H9 (cell line): ENCODE measurements at regions not wholly inside any gene's neighbourhood (a gene's known extent, or its start where the extent isn't known, plus 50 kb on each side); places are given as distances from the start of the nearest gene placed in this dataset.

Experiments
- DNase-seq: peaks from one replicate; pipeline ENCODE4 v3.0.0-alpha.2; 2017
- H2AFZ ChIP-seq: one replicate; pipeline ENCODE4 v1.6.1; 2013; ENCODE audit warnings: mild to moderate bottlenecking, low read length, control low read depth, moderate library complexity
- H2AK5ac ChIP-seq: 2 replicates; pipeline ENCODE4 v1.6.1; 2013; ENCODE audit warnings: low read length, control low read depth, mixed read lengths; ENCODE audit not compliant: insufficient read length
- H2BK120ac ChIP-seq: one replicate; pipeline ENCODE4 v1.6.1; 2013; ENCODE audit warnings: low read depth, mild to moderate bottlenecking, low read length, control low read depth, inconsistent platforms; ENCODE audit not compliant: poor library complexity, severe bottlenecking
- H2BK12ac ChIP-seq: 2 replicates; pipeline ENCODE4 v1.6.1; 2013; ENCODE audit warnings: low read length, control low read depth, mixed read lengths, low read depth; ENCODE audit not compliant: insufficient read length
- H2BK15ac ChIP-seq: 2 replicates; pipeline ENCODE4 v1.6.1; 2013; ENCODE audit warnings: low read depth, low read length, control low read depth
- H2BK20ac ChIP-seq: one replicate; pipeline ENCODE4 v1.6.1; 2013; ENCODE audit warnings: low read depth, mild to moderate bottlenecking, low read length, control low read depth, inconsistent platforms; ENCODE audit not compliant: poor library complexity, severe bottlenecking
- H2BK5ac ChIP-seq: 2 replicates; pipeline ENCODE4 v1.6.1; 2013; ENCODE audit warnings: low read length, control low read depth, mixed read lengths; ENCODE audit not compliant: insufficient read length
- H3K14ac ChIP-seq: 2 replicates; pipeline ENCODE4 v1.6.1; 2013; ENCODE audit warnings: low read length, control low read depth; ENCODE audit not compliant: insufficient read depth
- H3K18ac ChIP-seq: 2 replicates; pipeline ENCODE4 v1.6.1; 2013; ENCODE audit warnings: low read depth, mild to moderate bottlenecking, mixed read lengths, low read length, control low read depth; ENCODE audit not compliant: insufficient read length
- H3K23ac ChIP-seq: 2 replicates; pipeline ENCODE4 v1.6.1; 2013; ENCODE audit warnings: low read length, control low read depth, mixed read lengths, low read depth; ENCODE audit not compliant: insufficient read length
- H3K23me2 ChIP-seq: 2 replicates; pipeline ENCODE4 v1.6.1; 2013; ENCODE audit warnings: low read depth, mild to moderate bottlenecking, mixed read lengths, low read length, control low read depth; ENCODE audit not compliant: insufficient read length, poor library complexity, severe bottlenecking
- H3K27ac ChIP-seq: 2 replicates; pipeline ENCODE4 v1.5.1; 2013; ENCODE audit warnings: low read length, control low read depth, mixed read lengths, low read depth; ENCODE audit not compliant: insufficient read length
- H3K27me3 ChIP-seq: 2 replicates; pipeline ENCODE4 v1.6.1; 2013; ENCODE audit warnings: low read length, control low read depth, inconsistent platforms; ENCODE audit not compliant: insufficient read depth
- H3K4ac ChIP-seq: 2 replicates; pipeline ENCODE4 v1.6.1; 2013; ENCODE audit warnings: low read depth, mild to moderate bottlenecking, control low read depth, inconsistent platforms, low read length, moderate library complexity
- H3K4me1 ChIP-seq: 2 replicates; pipeline ENCODE4 v1.6.1; 2013; ENCODE audit warnings: low read length, control low read depth, inconsistent platforms; ENCODE audit not compliant: insufficient read depth
- H3K4me2 ChIP-seq: 2 replicates; pipeline ENCODE4 v1.6.1; 2013; ENCODE audit warnings: low read length, control low read depth, mixed read lengths; ENCODE audit not compliant: insufficient read length, insufficient read depth
- H3K56ac ChIP-seq: 2 replicates; pipeline ENCODE4 v1.6.1; 2013; ENCODE audit warnings: low read depth, mild to moderate bottlenecking, mixed read lengths, low read length, control low read depth; ENCODE audit not compliant: insufficient read length
- H3K79me1 ChIP-seq: 2 replicates; pipeline ENCODE4 v1.6.1; 2013; ENCODE audit warnings: low read depth, mild to moderate bottlenecking, moderate library complexity, low read length, control low read depth, inconsistent platforms; ENCODE audit not compliant: insufficient read depth, poor library complexity, severe bottlenecking
- H3K79me2 ChIP-seq: 2 replicates; pipeline ENCODE4 v1.6.1; 2013; ENCODE audit warnings: low read length, control low read depth, inconsistent platforms; ENCODE audit not compliant: insufficient read depth
- H3K9ac ChIP-seq: 2 replicates; pipeline ENCODE4 v1.6.1; 2013; ENCODE audit warnings: low read length, control low read depth, mixed read lengths; ENCODE audit not compliant: insufficient read length; ENCODE audit errors: extremely low read depth
- H3K9me3 ChIP-seq: one replicate; pipeline ENCODE4 v1.6.1; 2013; ENCODE audit warnings: low read depth, low read length, inconsistent platforms; ENCODE audit not compliant: control insufficient read depth
- H3T11ph ChIP-seq: one replicate; pipeline ENCODE4 v1.6.1; 2013; ENCODE audit warnings: mild to moderate bottlenecking, low read length, control low read depth, inconsistent platforms
- H4K20me1 ChIP-seq: one replicate; pipeline ENCODE4 v1.6.1; 2013; ENCODE audit not compliant: control insufficient read depth, insufficient read length, insufficient read depth
- H4K5ac ChIP-seq: 2 replicates; pipeline ENCODE4 v1.6.1; 2013; ENCODE audit warnings: low read depth, mild to moderate bottlenecking, mixed read lengths, low read length, control low read depth; ENCODE audit not compliant: insufficient read length
- H4K8ac ChIP-seq: replicated peaks from 2 replicates; pipeline ENCODE4 v1.6.1; 2013; ENCODE audit warnings: low read length, control low read depth, mixed read lengths, low read depth; ENCODE audit not compliant: insufficient read length
- H4K91ac ChIP-seq: 2 replicates; pipeline ENCODE4 v1.6.1; 2013; ENCODE audit warnings: low read depth, mild to moderate bottlenecking, moderate library complexity, mixed read lengths, low read length, control low read depth; ENCODE audit not compliant: insufficient read length
- H3K27ac Mint-ChIP-seq, 3 experiments: 2 replicates in 2 of 3; 3 replicates in 1 of 3; pipeline ENCODE4 v1.8.0; 2020 to 2021; ENCODE audit warnings: mixed read lengths in 3 of 3, mild to moderate bottlenecking in 1 of 3, moderate library complexity in 1 of 3
- H3K27me3 Mint-ChIP-seq: 2 replicates; pipeline ENCODE4 v1.8.0; 2021; ENCODE audit warnings: low read depth, mild to moderate bottlenecking, moderate library complexity, mixed read lengths
- H3K36me3 Mint-ChIP-seq, 3 experiments: 2 replicates in 2 of 3; 3 replicates in 1 of 3; pipeline ENCODE4 v1.8.0; 2020 to 2021; ENCODE audit warnings: low read depth in 3 of 3, mixed read lengths in 3 of 3; ENCODE audit not compliant: insufficient read depth in 1 of 3
- H3K4me1 Mint-ChIP-seq, 2 experiments: 2 replicates each; pipeline ENCODE4 v1.8.0; 2020; ENCODE audit warnings: mixed read lengths in 2 of 2
- H3K4me3 Mint-ChIP-seq, 2 experiments: 2 replicates in 1 of 2; 3 replicates in 1 of 2; pipeline ENCODE4 v1.8.0; 2020 to 2021; ENCODE audit warnings: mild to moderate bottlenecking in 2 of 2, mixed read lengths in 2 of 2, moderate library complexity in 1 of 2
- H3K9me3 Mint-ChIP-seq, 2 experiments: 2 replicates in 1 of 2; 3 replicates in 1 of 2; pipeline ENCODE4 v1.8.0; 2020; ENCODE audit warnings: mild to moderate bottlenecking in 2 of 2, mixed read lengths in 2 of 2, moderate library complexity in 1 of 2
- WGBS: extraction: QIAGEN DNeasy Blood & Tissue Kit; methylation state at CpG from one replicate; pipeline ENCODE4 v1.1.7; 2013; ENCODE audit warnings: missing lambda C conversion rate, low lambda C conversion rate, mixed read lengths; ENCODE audit not compliant: insufficient read length; ENCODE audit errors: extremely low coverage; 5-methylcytosine and 5-hydroxymethylcytosine counted together
- TF ChIP-seq, protein P1 (sequence below): fragments of 200-600 bp; sonication (generic); conservative IDR thresholded peaks from 3 replicates; pipeline ENCODE4 v1.8.0; 2021; ENCODE audit warnings: antibody characterized with exemption, mild to moderate bottlenecking

DNA sequence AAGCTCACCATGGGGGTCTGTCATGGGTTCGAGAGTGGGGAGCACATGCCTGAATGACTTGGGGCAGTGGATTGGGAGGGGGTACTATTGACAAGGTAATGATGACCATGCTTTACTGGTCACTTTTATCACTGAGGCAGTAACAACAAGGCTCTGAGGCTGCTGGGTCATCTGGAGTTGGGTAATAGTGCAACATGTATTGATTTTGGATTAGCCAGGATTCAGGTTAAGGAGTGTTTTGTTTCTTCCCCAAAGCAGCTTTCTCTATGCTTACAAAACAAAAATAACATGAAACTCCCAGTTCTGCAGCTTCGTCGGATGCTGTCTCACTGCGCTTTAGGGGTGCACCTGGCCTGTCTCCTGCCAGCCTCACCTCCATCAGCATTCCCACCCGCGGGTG lies 155.3 kb downstream of the GADD45G start:
- Histone ChIP-seq H3K14ac (no peak overlapping the region), H4K8ac (no peak overlapping the region), H2AFZ (no peak overlapping the region), H3K56ac (no peak overlapping the region), H3K4ac (no peak overlapping the region), H2BK15ac (no peak overlapping the region), H3T11ph (no peak overlapping the region), H2BK12ac (no peak overlapping the region), H3K9ac (no peak overlapping the region), H2BK20ac (no peak overlapping the region), H3K23me2 (no peaks in the 10 kb centered on the region), H4K5ac (no peak overlapping the region), H3K4me1 (no peaks in the 10 kb centered on the region), H4K91ac (no peak overlapping the region), H2AK5ac (no peak overlapping the region), H3K23ac (no peak overlapping the region), H4K20me1 (no peaks in the 10 kb centered on the region), H3K79me1 (no peaks in the 10 kb centered on the region), H3K79me2 (no peaks in the 10 kb centered on the region), H3K27me3 (no peaks in the 10 kb centered on the region), H3K9me3 (no peaks in the 10 kb centered on the region), H3K18ac (no peak overlapping the region), H3K27ac (no peak overlapping the region), H2BK120ac (no peak overlapping the region), H2BK5ac (no peak overlapping the region), H3K4me2 (no peak overlapping the region)
- Mint-ChIP-seq H3K27me3 (peaks cover 13% of the 10 kb centered on the region), H3K4me3 (no peak overlapping the region), H3K27ac (no peak overlapping the region; a peak in 1 of 7 replicates), H3K36me3 (no peaks in the 10 kb centered on the region; a peak in 1 of 7 replicates), H3K4me1 (no peaks in the 10 kb centered on the region), H3K9me3 (no peaks in the 10 kb centered on the region; a peak in 1 of 5 replicates)
- TF ChIP-seq, protein P1, sequence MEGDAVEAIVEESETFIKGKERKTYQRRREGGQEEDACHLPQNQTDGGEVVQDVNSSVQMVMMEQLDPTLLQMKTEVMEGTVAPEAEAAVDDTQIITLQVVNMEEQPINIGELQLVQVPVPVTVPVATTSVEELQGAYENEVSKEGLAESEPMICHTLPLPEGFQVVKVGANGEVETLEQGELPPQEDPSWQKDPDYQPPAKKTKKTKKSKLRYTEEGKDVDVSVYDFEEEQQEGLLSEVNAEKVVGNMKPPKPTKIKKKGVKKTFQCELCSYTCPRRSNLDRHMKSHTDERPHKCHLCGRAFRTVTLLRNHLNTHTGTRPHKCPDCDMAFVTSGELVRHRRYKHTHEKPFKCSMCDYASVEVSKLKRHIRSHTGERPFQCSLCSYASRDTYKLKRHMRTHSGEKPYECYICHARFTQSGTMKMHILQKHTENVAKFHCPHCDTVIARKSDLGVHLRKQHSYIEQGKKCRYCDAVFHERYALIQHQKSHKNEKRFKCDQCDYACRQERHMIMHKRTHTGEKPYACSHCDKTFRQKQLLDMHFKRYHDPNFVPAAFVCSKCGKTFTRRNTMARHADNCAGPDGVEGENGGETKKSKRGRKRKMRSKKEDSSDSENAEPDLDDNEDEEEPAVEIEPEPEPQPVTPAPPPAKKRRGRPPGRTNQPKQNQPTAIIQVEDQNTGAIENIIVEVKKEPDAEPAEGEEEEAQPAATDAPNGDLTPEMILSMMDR, result no peak
- WGBS, result no CpG with 5 or more reads among the region's 6 CpGs
- no peak for DNase-seq
